CD14-positive monocyte (primary cell): ENCODE measurements at regions not wholly inside any gene's neighbourhood (a gene's known extent, or its start where the extent isn't known, plus 50 kb on each side); places are given as distances from the start of the nearest gene placed in this dataset.

ENCODE experiments used
- DNase-seq, 3 donors: peaks; one replicate each; pipeline ENCODE4 v3.0.0-alpha.2; 2011 to 2022
- H2AFZ ChIP-seq: 2 replicates; pipeline ENCODE4 v1.6.0; 2012; ENCODE audit warnings: mild to moderate bottlenecking, low read depth, low read length, inconsistent platforms; ENCODE audit not compliant: insufficient read depth, poor library complexity, severe bottlenecking
- H3K27ac ChIP-seq, 2 donors: 1 replicate in 1 of 2; 2 replicates in 1 of 2; pipeline ENCODE4 v1.5.1; 2012 to 2013; ENCODE audit warnings: low read length in 2 of 2, control low read depth in 1 of 2, inconsistent platforms in 1 of 2, low read depth in 1 of 2, mild to moderate bottlenecking in 1 of 2
- H3K27me3 ChIP-seq, 2 donors: one replicate each; pipeline versions ENCODE4 v1.6.0 to v1.6.1; 2011 to 2013; ENCODE audit warnings: low read length in 2 of 2; ENCODE audit not compliant: control insufficient read depth in 2 of 2, insufficient read depth in 2 of 2
- H3K36me3 ChIP-seq, 2 donors: replicated peaks in 1 of 2; 1 replicate in 1 of 2; 2 replicates in 1 of 2; pipeline versions ENCODE4 v1.5.1 to v1.6.1; 2012 to 2013; ENCODE audit warnings: low read length in 2 of 2, control low read depth in 1 of 2, inconsistent platforms in 1 of 2, mild to moderate bottlenecking in 1 of 2; ENCODE audit not compliant: insufficient read depth in 2 of 2, control insufficient read depth in 1 of 2
- H3K4me1 ChIP-seq, 2 donors: 1 replicate in 1 of 2; 2 replicates in 1 of 2; pipeline versions ENCODE4 v1.5.1 to v1.6.1; 2012 to 2013; ENCODE audit warnings: low read length in 2 of 2, control low read depth in 1 of 2, inconsistent platforms in 1 of 2, mild to moderate bottlenecking in 1 of 2, moderate library complexity in 1 of 2; ENCODE audit not compliant: insufficient read depth in 2 of 2, control insufficient read depth in 1 of 2
- H3K4me2 ChIP-seq: replicated peaks from 2 replicates; pipeline ENCODE3; 2012; ENCODE audit warnings: low read length, moderate library complexity, mild to moderate bottlenecking; ENCODE audit not compliant: poor library complexity, severe bottlenecking; ENCODE audit errors: extremely low read depth
- H3K4me3 ChIP-seq, 3 experiments: fragments of 200-600 bp in 1 of 3; sonication (generic) in 1 of 3; replicated peaks in 1 of 3; 1 replicate in 2 of 3; 2 replicates in 1 of 3; pipeline ENCODE4 v1.5.1; 2011 to 2013; ENCODE audit warnings: low read length in 3 of 3, mild to moderate bottlenecking in 3 of 3, control low read depth in 2 of 3, low read depth in 2 of 3, inconsistent platforms in 1 of 3, moderate library complexity in 1 of 3
- H3K79me2 ChIP-seq: 2 replicates; pipeline ENCODE4 v1.6.0; 2012; ENCODE audit warnings: mild to moderate bottlenecking, control low read depth, inconsistent platforms, low read length, moderate library complexity; ENCODE audit not compliant: insufficient read depth
- H3K9ac ChIP-seq: 2 replicates; pipeline ENCODE4 v1.6.0; 2017; ENCODE audit warnings: low read length, mild to moderate bottlenecking; ENCODE audit not compliant: insufficient read depth, poor library complexity, severe bottlenecking
- H3K9me3 ChIP-seq, 2 donors: replicated peaks in 1 of 2; 1 replicate in 1 of 2; 2 replicates in 1 of 2; pipeline versions ENCODE4 v1.5.1 to v1.6.1; 2012 to 2013; ENCODE audit warnings: low read length in 2 of 2, control low read depth in 1 of 2; ENCODE audit not compliant: control insufficient read depth in 1 of 2, insufficient read depth in 1 of 2
- H4K20me1 ChIP-seq: 2 replicates; pipeline ENCODE4 v1.6.0; 2012; ENCODE audit warnings: mild to moderate bottlenecking, low read length, control low read depth, moderate library complexity; ENCODE audit not compliant: insufficient read depth
- H3K27ac Mint-ChIP-seq, 7 donors: one replicate each; pipeline ENCODE4 v1.8.0; 2020; ENCODE audit warnings: mild to moderate bottlenecking in 7 of 7, mixed read lengths in 7 of 7, moderate library complexity in 6 of 7, inconsistent platforms in 2 of 7
- H3K27me3 Mint-ChIP-seq, 3 donors: one replicate each; pipeline ENCODE4 v1.8.0; 2021 to 2022; ENCODE audit warnings: low read depth in 3 of 3, mild to moderate bottlenecking in 3 of 3, mixed read lengths in 3 of 3, moderate library complexity in 3 of 3, inconsistent platforms in 1 of 3
- H3K36me3 Mint-ChIP-seq, 2 donors: one replicate each; pipeline ENCODE4 v1.8.0; 2020; ENCODE audit warnings: mixed read lengths in 2 of 2, inconsistent platforms in 1 of 2, mild to moderate bottlenecking in 1 of 2
- H3K4me1 Mint-ChIP-seq: one replicate; pipeline ENCODE4 v1.8.0; 2020; ENCODE audit warnings: mild to moderate bottlenecking, mixed read lengths
- H3K4me3 Mint-ChIP-seq, 2 donors: one replicate each; pipeline ENCODE4 v1.8.0; 2020; ENCODE audit warnings: mild to moderate bottlenecking in 2 of 2, mixed read lengths in 2 of 2, moderate library complexity in 1 of 2
- H3K9me3 Mint-ChIP-seq, 7 donors: one replicate each; pipeline ENCODE4 v1.8.0; 2020 to 2022; ENCODE audit warnings: mixed read lengths in 7 of 7, mild to moderate bottlenecking in 6 of 7, moderate library complexity in 6 of 7, inconsistent platforms in 2 of 7
- CTCF ChIP-seq: fragments of 200-600 bp; IDR thresholded peaks from one replicate; pipeline ENCODE4 v1.8.0; 2022; ENCODE audit warnings: antibody characterized with exemption, mild to moderate bottlenecking
- WGBS: methylation state at CpG from one replicate; pipeline ENCODE4 v1.1.5; 2013; ENCODE audit warnings: missing lambda C conversion rate; ENCODE audit not compliant: insufficient coverage; 5-methylcytosine and 5-hydroxymethylcytosine counted together
- intact Hi-C, 2 donors: fragments of 100-400 bp; cut with micrococcal nuclease; formaldehyde crosslinking; loops; one replicate each; pipeline versions ENCODE4 v1.15.0 to v1.15.1; 2023

GRCh38 chr21:19034041-19034440 lies 630.5 kb upstream of the TMPRSS15 start:
- no peak overlapping the region for H3K9ac ChIP-seq
- Mint-ChIP-seq H3K4me3 (no peak overlapping the region), H3K4me1 (no peaks in the 10 kb centered on the region), H3K9me3 (peaks cover 0 to 14% (median 6%) of the 10 kb centered on the region in 7 donors), H3K27me3 (peaks cover 0 to 2% (median 0%) of the 10 kb centered on the region in 3 donors), H3K36me3 (no peaks in the 10 kb centered on the region), H3K27ac (no peak overlapping the region)
- no peaks in the 10 kb centered on the region for H3K27me3 ChIP-seq
- no peak for DNase-seq
- no peak overlapping the region for H3K27ac ChIP-seq
- peaks cover 6 to 11% of the 10 kb centered on the region in 2 donors for H3K9me3 ChIP-seq
- no peaks in the 10 kb centered on the region for H3K36me3 ChIP-seq
- intact Hi-C loops: no loop called here
- H3K4me1 ChIP-seq: no peaks in the 10 kb centered on the region
- no peaks in the 10 kb centered on the region for H4K20me1 ChIP-seq
- TF ChIP-seq CTCF: no peak
- no peak overlapping the region for H3K4me2 ChIP-seq
- H3K79me2 ChIP-seq: no peaks in the 10 kb centered on the region
- no CpG with 5 or more reads among the region's 4 CpGs for WGBS
- H2AFZ ChIP-seq: no peak overlapping the region
- no peak overlapping the region for H3K4me3 ChIP-seq

DNA sequence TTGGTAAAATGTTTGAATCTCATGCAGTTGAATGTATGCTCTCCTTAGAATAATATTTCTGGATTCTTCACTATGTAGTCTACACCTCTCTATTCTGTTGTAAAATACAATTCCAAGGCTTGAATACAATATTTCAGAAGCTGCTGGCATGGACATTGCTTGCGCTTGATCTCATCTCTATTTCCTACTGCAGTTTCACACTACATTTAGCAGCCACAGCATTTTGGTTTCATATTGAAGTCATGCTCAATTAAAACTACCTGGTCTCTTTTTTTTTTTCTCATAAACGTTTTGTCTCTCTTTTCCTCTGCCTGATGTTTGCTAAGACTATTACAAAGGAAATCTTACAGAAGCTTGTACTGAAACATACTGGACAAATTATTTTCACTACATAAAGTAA lies 631.0 kb upstream of the TMPRSS15 start:
- no peak for TF ChIP-seq CTCF
- no peak overlapping the region for H3K9ac ChIP-seq
- no peaks in the 10 kb centered on the region for H4K20me1 ChIP-seq
- no peak overlapping the region for H3K4me3 ChIP-seq
- H3K27ac Mint-ChIP-seq: no peak overlapping the region
- DNase-seq: no peak
- no peaks in the 10 kb centered on the region for H3K27me3 ChIP-seq
- no peaks in the 10 kb centered on the region for H3K36me3 ChIP-seq
- peaks cover 0 to 16% (median 6%) of the 10 kb centered on the region in 7 donors for H3K9me3 Mint-ChIP-seq
- no peak overlapping the region for H2AFZ ChIP-seq
- no peaks in the 10 kb centered on the region for H3K4me1 ChIP-seq
- H3K79me2 ChIP-seq: no peaks in the 10 kb centered on the region
- H3K36me3 Mint-ChIP-seq: no peaks in the 10 kb centered on the region
- intact Hi-C loops: no loop called here
- no peak overlapping the region for H3K4me3 Mint-ChIP-seq
- H3K27ac ChIP-seq: no peak overlapping the region
- H3K27me3 Mint-ChIP-seq: peaks cover 0 to 2% (median 0%) of the 10 kb centered on the region in 3 donors
- no peaks in the 10 kb centered on the region for H3K4me1 Mint-ChIP-seq
- WGBS: 100% methylated on average over 1 of the region's 2 CpGs
- peaks cover 9 to 11% of the 10 kb centered on the region in 2 donors for H3K9me3 ChIP-seq
- H3K4me2 ChIP-seq: no peak overlapping the region
